Trophoblast cell (in vitro differentiated cells and primary cell): ENCODE measurements at regions not wholly inside any gene's neighbourhood (a gene's known extent, or its start where the extent isn't known, plus 50 kb on each side); places are given as distances from the start of the nearest gene placed in this dataset.

Source experiments
- DNase-seq, 2 donors: peaks; one replicate each; pipeline ENCODE4 v3.0.0-alpha.2; 2016
- H2AFZ ChIP-seq: 2 replicates; pipeline ENCODE4 v1.6.1; 2013; ENCODE audit warnings: low read length, moderate library complexity, mild to moderate bottlenecking; ENCODE audit not compliant: insufficient read depth, poor library complexity
- H2AK5ac ChIP-seq: 2 replicates; pipeline ENCODE4 v1.6.1; 2013; ENCODE audit warnings: mild to moderate bottlenecking, low read length
- H2BK120ac ChIP-seq: 2 replicates; pipeline ENCODE4 v1.6.1; 2013; ENCODE audit warnings: low read length, mild to moderate bottlenecking, moderate library complexity; ENCODE audit not compliant: insufficient read depth, poor library complexity
- H2BK12ac ChIP-seq: 2 replicates; pipeline ENCODE4 v1.6.1; 2013; ENCODE audit warnings: mild to moderate bottlenecking, low read length, moderate library complexity
- H2BK5ac ChIP-seq: 2 replicates; pipeline ENCODE4 v1.6.1; 2013; ENCODE audit warnings: low read length, low read depth, moderate library complexity, mild to moderate bottlenecking; ENCODE audit not compliant: poor library complexity
- H3K14ac ChIP-seq: 2 replicates; pipeline ENCODE4 v1.6.1; 2013; ENCODE audit warnings: mild to moderate bottlenecking, low read length
- H3K18ac ChIP-seq: 2 replicates; pipeline ENCODE4 v1.6.1; 2013; ENCODE audit warnings: mild to moderate bottlenecking, low read length
- H3K23ac ChIP-seq: 2 replicates; pipeline ENCODE4 v1.6.1; 2013; ENCODE audit warnings: low read length
- H3K27ac ChIP-seq: 2 replicates; pipeline ENCODE4 v1.5.1; 2013; ENCODE audit warnings: low read depth, mild to moderate bottlenecking, inconsistent platforms, low read length, moderate library complexity
- H3K27me3 ChIP-seq: 2 replicates; pipeline ENCODE4 v1.6.1; 2013; ENCODE audit warnings: inconsistent platforms, mild to moderate bottlenecking, low read length, moderate library complexity; ENCODE audit not compliant: insufficient read depth
- H3K36me3 ChIP-seq, 2 experiments: 1 replicate in 1 of 2; 2 replicates in 1 of 2; pipeline ENCODE4 v1.6.1; 2013; ENCODE audit warnings: low read length in 2 of 2, mild to moderate bottlenecking in 2 of 2, moderate library complexity in 1 of 2; ENCODE audit not compliant: insufficient read depth in 2 of 2, control insufficient read depth in 1 of 2
- H3K4ac ChIP-seq: 2 replicates; pipeline ENCODE4 v1.6.1; 2013; ENCODE audit warnings: low read depth, mild to moderate bottlenecking, low read length, moderate library complexity
- H3K4me1 ChIP-seq, 2 experiments: 1 replicate in 1 of 2; 2 replicates in 1 of 2; pipeline ENCODE4 v1.6.1; 2013; ENCODE audit warnings: low read length in 2 of 2, mild to moderate bottlenecking in 2 of 2, moderate library complexity in 1 of 2; ENCODE audit not compliant: insufficient read depth in 2 of 2, control insufficient read depth in 1 of 2
- H3K4me2 ChIP-seq: 2 replicates; pipeline ENCODE4 v1.6.1; 2013; ENCODE audit warnings: inconsistent platforms, mild to moderate bottlenecking, low read length, moderate library complexity
- H3K4me3 ChIP-seq: 2 replicates; pipeline ENCODE4 v1.5.1; 2013; ENCODE audit warnings: mild to moderate bottlenecking, low read depth, low read length, inconsistent platforms
- H3K79me1 ChIP-seq: one replicate; pipeline ENCODE4 v1.6.1; 2013; ENCODE audit warnings: low read length
- H3K79me2 ChIP-seq: 2 replicates; pipeline ENCODE4 v1.6.1; 2013; ENCODE audit warnings: low read length, mild to moderate bottlenecking; ENCODE audit not compliant: control insufficient read depth, insufficient read depth, poor library complexity
- H3K9ac ChIP-seq: 2 replicates; pipeline ENCODE4 v1.6.1; 2013; ENCODE audit warnings: mild to moderate bottlenecking, low read length
- H3K9me3 ChIP-seq: 2 replicates; pipeline ENCODE4 v1.6.1; 2013; ENCODE audit warnings: low read depth, mild to moderate bottlenecking, control low read depth, inconsistent platforms, low read length; ENCODE audit not compliant: insufficient read depth
- H4K12ac ChIP-seq: 2 replicates; pipeline ENCODE4 v1.6.1; 2013; ENCODE audit warnings: low read depth, mild to moderate bottlenecking, low read length, moderate library complexity
- H4K8ac ChIP-seq: 2 replicates; pipeline ENCODE4 v1.6.1; 2013; ENCODE audit warnings: low read depth, mild to moderate bottlenecking, low read length, moderate library complexity
- H4K91ac ChIP-seq: one replicate; pipeline ENCODE4 v1.6.1; 2013; ENCODE audit warnings: low read depth, mild to moderate bottlenecking, low read length, moderate library complexity
- WGBS: extraction: QIAGEN DNeasy Blood & Tissue Kit; methylation state at CpG from one replicate; pipeline ENCODE4 v1.1.7; 2013; ENCODE audit warnings: missing lambda C conversion rate; ENCODE audit not compliant: insufficient read length, insufficient coverage; ENCODE audit errors: extremely low coverage; 5-methylcytosine and 5-hydroxymethylcytosine counted together

GRCh38 chrY:19498556-19498955, 246.0 kb downstream of the KDM5D start:
- H3K4me2 ChIP-seq: no peak overlapping the region
- no peak overlapping the region for H2BK120ac ChIP-seq
- no peaks in the 10 kb centered on the region for H3K4me1 ChIP-seq
- no peak overlapping the region for H3K14ac ChIP-seq
- no peak overlapping the region for H4K12ac ChIP-seq
- H2BK5ac ChIP-seq: no peak overlapping the region
- no peak overlapping the region for H3K27ac ChIP-seq
- H4K8ac ChIP-seq: no peak overlapping the region
- H3K4ac ChIP-seq: no peak overlapping the region
- H3K23ac ChIP-seq: no peak overlapping the region
- H2AK5ac ChIP-seq: no peak overlapping the region
- WGBS: no CpG with 5 or more reads among the region's 5 CpGs
- H2BK12ac ChIP-seq: no peak overlapping the region
- no peak for DNase-seq
- no peak overlapping the region for H2AFZ ChIP-seq
- no peak overlapping the region for H3K9ac ChIP-seq
- no peak overlapping the region for H3K4me3 ChIP-seq
- H3K18ac ChIP-seq: no peak overlapping the region
- H3K36me3 ChIP-seq: no peaks in the 10 kb centered on the region
- H3K9me3 ChIP-seq: no peaks in the 10 kb centered on the region
- H3K79me1 ChIP-seq: no peaks in the 10 kb centered on the region
- H3K27me3 ChIP-seq: no peaks in the 10 kb centered on the region
- no peak overlapping the region for H4K91ac ChIP-seq
- H3K79me2 ChIP-seq: no peaks in the 10 kb centered on the region

- Histone ChIP-seq H3K79me1 (no peaks in the 10 kb centered on the region), H3K4me3 (no peak overlapping the region), H3K4ac (no peak overlapping the region), H4K12ac (no peak overlapping the region), H3K9me3 (peaks cover 2% of the 10 kb centered on the region), H2BK120ac (no peak overlapping the region), H3K4me2 (no peak overlapping the region), H3K27ac (no peak overlapping the region), H2AFZ (no peak overlapping the region), H4K8ac (no peak overlapping the region), H3K9ac (no peak overlapping the region), H2AK5ac (no peak overlapping the region), H3K23ac (no peak overlapping the region), H2BK5ac (no peak overlapping the region), H3K4me1 (no peaks in the 10 kb centered on the region), H3K36me3 (no peaks in the 10 kb centered on the region), H4K91ac (no peak overlapping the region), H3K27me3 (no peaks in the 10 kb centered on the region), H3K79me2 (no peaks in the 10 kb centered on the region), H3K14ac (no peak overlapping the region), H2BK12ac (no peak overlapping the region), H3K18ac (no peak overlapping the region)
- DNase-seq: no peak
- no CpG with 5 or more reads among the region's 3 CpGs for WGBS
Observed at GRCh38 chrY:19487494-19487893, 257.0 kb downstream of the KDM5D start.

- Histone ChIP-seq H2BK120ac (no peak overlapping the region), H2AK5ac (no peak overlapping the region), H2BK12ac (no peak overlapping the region), H3K14ac (no peak overlapping the region), H3K27me3 (no peaks in the 10 kb centered on the region), H3K36me3 (no peaks in the 10 kb centered on the region), H4K12ac (no peak overlapping the region), H3K9ac (no peak overlapping the region), H4K8ac (no peak overlapping the region), H3K23ac (no peak overlapping the region), H3K27ac (no peak overlapping the region), H4K91ac (no peak overlapping the region), H3K9me3 (no peaks in the 10 kb centered on the region), H3K4me1 (no peaks in the 10 kb centered on the region), H2BK5ac (no peak overlapping the region), H3K79me1 (no peaks in the 10 kb centered on the region), H3K18ac (no peak overlapping the region), H3K4ac (no peak overlapping the region), H3K4me3 (no peak overlapping the region), H3K79me2 (no peaks in the 10 kb centered on the region), H2AFZ (no peak overlapping the region), H3K4me2 (no peak overlapping the region)
- DNase-seq: no peak
- WGBS: no CpG with 5 or more reads among the region's 2 CpGs
Observed at GRCh38 chrY:19484997-19485396, 259.5 kb downstream of the KDM5D start.

- no peak overlapping the region for H3K23ac ChIP-seq
- H3K18ac ChIP-seq: no peak overlapping the region
Observed at GRCh38 chrY:19479141-19479540, 265.4 kb downstream of the KDM5D start.

More at GRCh38 chrY:19479141-19479540, 265.4 kb downstream of the KDM5D start:
- Histone ChIP-seq H2AK5ac (no peak overlapping the region), H4K8ac (no peak overlapping the region), H3K4me3 (no peak overlapping the region), H3K9me3 (no peaks in the 10 kb centered on the region), H2AFZ (no peak overlapping the region), H2BK12ac (no peak overlapping the region), H3K79me1 (no peaks in the 10 kb centered on the region), H4K12ac (no peak overlapping the region), H3K4me2 (no peak overlapping the region), H3K9ac (no peak overlapping the region), H3K14ac (no peak overlapping the region), H3K79me2 (no peaks in the 10 kb centered on the region), H2BK5ac (no peak overlapping the region), H3K27ac (no peak overlapping the region), H3K4ac (no peak overlapping the region), H3K27me3 (no peaks in the 10 kb centered on the region), H4K91ac (no peak overlapping the region), H2BK120ac (no peak overlapping the region), H3K4me1 (no peaks in the 10 kb centered on the region), H3K36me3 (no peaks in the 10 kb centered on the region)
- no peak for DNase-seq
